A204.1 (cell line): ENCODE measurements at regions not wholly inside any gene's neighbourhood (a gene's known extent, or its start where the extent isn't known, plus 50 kb on each side); places are given as distances from the start of the nearest gene placed in this dataset.
A peak's percentile ranks its signal among the peaks of the same experiment; 100 is the strongest.
"Not testable (repeated sequence)": the region's sequence is repeated elsewhere in the genome, so short reads cannot be mapped to it uniquely, and the experiment has no call there.

Experiments used
- FAIRE-seq: peaks from 2 replicates; lab custom pipeline; 2012; peaks lifted over from hg19 to GRCh38; lab: Jason Lieb, UNC

DNA sequence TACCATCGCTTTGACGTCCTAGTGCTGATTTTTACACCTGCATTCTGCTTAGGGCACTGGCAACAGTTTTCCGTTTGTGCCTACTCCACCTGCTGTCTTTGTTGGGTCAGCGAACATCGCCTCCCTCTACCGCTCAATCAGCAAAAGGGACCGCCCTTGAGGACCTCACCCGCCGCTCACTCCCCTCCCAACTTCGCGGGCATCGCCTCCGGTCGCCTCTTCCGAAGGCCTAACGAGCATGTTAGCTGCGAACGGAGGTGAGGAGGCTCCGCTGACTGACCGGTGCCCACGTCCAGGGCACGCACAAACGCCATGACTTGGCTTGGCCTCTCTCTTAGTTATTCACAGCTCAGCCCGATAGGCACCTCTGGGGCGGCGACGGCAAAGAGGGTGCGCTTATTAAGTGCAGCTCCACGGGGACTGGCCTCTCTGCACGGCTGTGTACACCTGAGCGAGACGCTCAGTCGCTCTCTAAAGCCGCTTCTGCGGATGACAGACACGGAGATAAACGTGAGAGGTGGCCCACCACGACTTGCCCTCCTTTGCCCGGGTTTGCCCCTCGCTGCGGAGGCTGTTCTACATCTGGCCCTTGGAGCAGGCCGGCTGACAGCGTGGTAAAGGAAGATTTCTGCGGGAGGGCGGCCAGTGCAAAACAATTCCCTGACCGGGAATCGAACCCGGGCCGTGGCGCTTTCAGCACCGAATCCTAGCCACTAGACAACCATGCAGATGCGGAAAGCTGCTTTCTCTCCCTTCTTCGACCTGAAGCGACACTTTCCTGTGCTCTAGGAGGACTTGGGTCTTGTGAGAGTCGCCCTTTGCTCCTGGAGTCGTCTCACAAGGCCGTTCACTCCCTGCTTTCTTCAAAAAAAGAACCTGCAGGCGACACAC, 81.6 kb upstream of the FCGR1A start:
- not testable (repeated sequence) for FAIRE-seq

DNA sequence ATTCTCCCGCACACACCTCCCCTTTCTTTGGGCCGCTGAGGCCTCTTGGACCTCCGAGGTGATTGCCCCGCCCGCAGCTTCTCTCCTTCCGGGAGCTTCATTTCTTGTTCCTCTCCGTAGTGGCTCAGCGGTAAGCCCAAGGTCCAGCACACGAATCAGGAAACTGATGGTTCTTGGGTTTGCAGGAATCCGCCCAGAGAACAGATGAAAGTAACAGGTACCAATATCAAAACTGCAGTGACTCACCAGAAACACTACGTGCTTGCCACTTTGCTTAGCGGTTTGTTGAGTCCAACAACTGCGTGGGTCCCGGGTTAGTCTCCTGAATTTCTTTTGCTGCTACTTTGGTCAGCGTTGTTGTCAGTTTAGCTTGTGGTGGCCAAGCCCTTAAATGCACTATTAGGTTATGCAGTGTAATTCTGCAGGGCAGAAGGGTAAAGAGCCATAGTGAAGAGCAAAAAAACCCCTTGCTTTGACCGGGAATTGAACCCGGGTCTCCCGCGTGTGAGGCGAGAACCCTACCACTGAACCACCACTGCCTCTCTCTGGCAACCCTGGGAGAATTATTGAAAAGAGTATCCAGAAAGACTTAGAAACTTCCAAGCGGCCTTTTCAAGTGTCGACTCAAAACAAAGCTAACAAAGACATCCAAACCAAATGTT, 74.2 kb upstream of the FCGR1A start:
- peak; percentile 11 for FAIRE-seq

DNA sequence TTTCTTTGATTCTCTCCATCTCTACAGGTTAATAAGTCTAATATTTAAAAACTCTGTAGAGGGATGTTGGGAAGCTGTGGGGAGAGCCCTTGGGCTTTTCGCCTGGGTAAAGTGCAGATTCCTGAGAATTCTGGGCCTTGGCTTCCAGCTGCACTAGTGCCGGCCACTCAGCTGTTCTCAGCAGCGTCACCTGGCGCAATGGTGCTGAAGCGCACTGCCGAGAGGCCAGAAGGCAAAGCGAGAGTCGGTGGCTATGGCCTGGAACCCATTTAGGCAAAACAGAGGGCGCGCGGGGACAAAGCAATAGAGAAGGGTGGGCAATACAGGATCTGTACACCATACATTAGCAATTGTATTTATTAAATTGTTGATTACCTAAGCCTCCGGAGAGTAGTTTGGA, 70.8 kb upstream of the FCGR1A start:
- not testable (repeated sequence) for FAIRE-seq

- FAIRE-seq: not testable (repeated sequence)
These were observed 70.2 kb upstream of the FCGR1A start for GRCh38 chr1:149712154-149712927.

- FAIRE-seq: not testable (repeated sequence)
These were observed 69.0 kb upstream of the FCGR1A start for GRCh38 chr1:149713513-149713912.

GRCh38 chr1:149713952-149714351, 68.5 kb upstream of the FCGR1A start:
- FAIRE-seq: not testable (repeated sequence)

DNA sequence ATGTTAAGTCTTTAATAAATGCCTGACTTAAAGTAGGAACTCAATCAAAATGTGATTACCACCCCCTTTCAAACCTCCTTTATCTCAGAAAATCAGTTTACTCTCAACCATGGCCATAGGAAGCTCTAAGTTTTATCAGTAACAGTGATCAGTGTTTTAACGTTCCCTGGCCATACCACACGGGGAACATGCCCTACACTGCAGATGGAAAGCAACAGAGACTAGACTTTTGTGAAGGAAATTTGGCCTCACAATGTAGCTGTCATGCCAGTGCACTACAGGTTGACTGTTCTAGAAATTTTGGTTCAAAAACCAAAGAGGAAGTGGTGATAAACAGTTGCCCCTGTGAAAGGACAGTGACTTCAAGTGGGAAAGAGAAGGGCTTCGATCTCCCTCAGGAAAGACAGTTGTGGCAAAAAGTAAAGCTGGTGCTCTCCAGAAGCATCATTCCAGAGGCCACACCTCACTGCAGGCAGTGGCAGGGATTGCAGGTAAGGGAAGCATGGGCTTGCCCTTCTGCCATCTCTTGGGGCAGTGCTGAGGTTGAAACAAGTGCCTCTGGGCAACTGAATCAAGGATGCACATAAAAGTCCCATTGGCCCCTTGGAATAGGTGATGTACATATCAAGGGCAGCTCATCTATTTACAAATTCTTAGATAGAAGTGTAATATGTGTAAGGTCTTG, 57.7 kb upstream of the FCGR1A start:
- FAIRE-seq: not testable (repeated sequence)

GRCh38 chr1:149726688-149727087, 55.8 kb upstream of the FCGR1A start:
- not testable (repeated sequence) for FAIRE-seq

DNA sequence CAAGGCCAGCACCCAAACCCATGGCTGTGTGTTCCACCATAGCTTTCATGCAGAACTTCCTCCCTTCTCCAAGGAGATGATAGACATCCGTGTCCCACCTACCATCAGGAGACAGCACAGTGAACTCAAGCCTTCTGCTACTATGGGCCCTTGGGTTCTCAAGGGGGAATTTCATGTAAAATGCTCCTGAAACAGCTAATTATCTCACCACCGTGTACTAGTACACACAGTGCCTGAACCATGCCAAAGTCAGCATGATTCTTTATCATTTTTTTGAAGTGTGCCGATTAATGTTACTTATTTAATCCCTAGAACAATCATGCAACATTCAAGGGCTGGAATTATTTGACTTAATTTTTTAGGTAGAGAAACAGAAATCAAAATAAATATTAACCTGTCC, 53.9 kb upstream of the FCGR1A start:
- FAIRE-seq: not testable (repeated sequence)
